Endothelial cell of umbilical vein (primary cell): ENCODE measurements at regions not wholly inside any gene's neighbourhood (a gene's known extent, or its start where the extent isn't known, plus 50 kb on each side); places are given as distances from the start of the nearest gene placed in this dataset.

Source experiments
- BruUV-seq: library from RNA; stranded (reverse); fragments of 400-500 nt; replicated peaks from 2 replicates; lab custom pipeline; 2021; lab: Mats Ljungman, UMichigan
- CTCF ChIA-PET: fragments of 300-600, 350-600 bp; sonication (Branson Sonifier 250); formaldehyde crosslinking; loops from one replicate; lab custom pipeline; 2021; ENCODE audit warnings: antibody characterized with exemption, inconsistent platforms; lab: Charles Lee
- POLR2A ChIA-PET: fragments of 300-600, 350-600 bp; sonication (Branson Sonifier 250); formaldehyde crosslinking; loops from one replicate; lab custom pipeline; 2021; ENCODE audit warnings: antibody characterized with exemption, inconsistent platforms; lab: Charles Lee
- DNase-seq: peaks from one replicate; pipeline ENCODE4 v3.0.0-alpha.2; 2011; ENCODE audit warnings: low read depth, low spot score
- FAIRE-seq: peaks from 2 replicates; lab custom pipeline; 2011; peaks lifted over from hg19 to GRCh38; lab: Jason Lieb, UNC
- H2AFZ ChIP-seq: 2 replicates; pipeline ENCODE4 v1.6.0; 2012; ENCODE audit warnings: low read depth, low read length, control low read depth, inconsistent platforms
- H3K27ac ChIP-seq: 2 replicates; pipeline ENCODE4 v1.5.1; 2011; ENCODE audit warnings: low read depth, mild to moderate bottlenecking, control low read depth, low read length, moderate library complexity; ENCODE audit not compliant: insufficient read depth
- H3K27me3 ChIP-seq, 2 experiments: 2 replicates each; pipeline versions ENCODE4 v1.6.0 to v1.6.1; 2011; ENCODE audit warnings: low read length in 2 of 2, mixed read lengths in 1 of 2; ENCODE audit not compliant: control insufficient read depth in 2 of 2, insufficient read depth in 2 of 2
- H3K36me3 ChIP-seq, 2 experiments: 2 replicates in 1 of 2; 3 replicates in 1 of 2; pipeline ENCODE4 v1.5.1; 2011; ENCODE audit warnings: low read length in 2 of 2, mild to moderate bottlenecking in 1 of 2, moderate library complexity in 1 of 2; ENCODE audit not compliant: control insufficient read depth in 2 of 2, insufficient read depth in 2 of 2; ENCODE audit errors: extremely low read depth in 1 of 2
- H3K4me1 ChIP-seq: 3 replicates; pipeline ENCODE4 v1.5.1; 2011; ENCODE audit warnings: mild to moderate bottlenecking, low read length; ENCODE audit not compliant: control insufficient read depth, insufficient read depth; ENCODE audit errors: extremely low read depth
- H3K4me2 ChIP-seq: 2 replicates; pipeline ENCODE4 v1.6.1; 2011; ENCODE audit warnings: low read length, control low read depth, mixed read lengths; ENCODE audit not compliant: insufficient read depth
- H3K4me3 ChIP-seq, 3 experiments: fragments of 200-600 bp in 1 of 3; sonication (generic), shearing (Covaris generic) in 1 of 3; replicated peaks in 1 of 3; 2 replicates each; pipeline ENCODE4 v1.5.1; 2011 to 2016; ENCODE audit warnings: control low read depth in 3 of 3, low read length in 3 of 3, mild to moderate bottlenecking in 2 of 3, inconsistent platforms in 1 of 3, low read depth in 1 of 3, moderate library complexity in 1 of 3; ENCODE audit not compliant: insufficient read depth in 1 of 3
- H3K79me2 ChIP-seq: 2 replicates; pipeline ENCODE4 v1.6.0; 2012; ENCODE audit warnings: low read length, inconsistent platforms; ENCODE audit not compliant: control insufficient read depth, insufficient read depth
- H3K9ac ChIP-seq: replicated peaks from 2 replicates; pipeline ENCODE3; 2011; ENCODE audit warnings: low read length, control low read depth; ENCODE audit not compliant: insufficient read depth; ENCODE audit errors: extremely low read depth
- H3K9me1 ChIP-seq: replicated peaks from 3 replicates; pipeline ENCODE4 v1.6.0; 2011; ENCODE audit warnings: mild to moderate bottlenecking, low read length; ENCODE audit not compliant: control insufficient read depth, insufficient read depth; ENCODE audit errors: extremely low read depth
- H3K9me3 ChIP-seq: replicated peaks from 2 replicates; pipeline ENCODE4 v1.5.1; 2012; ENCODE audit warnings: low read length, inconsistent platforms; ENCODE audit not compliant: control insufficient read depth, insufficient read depth
- H4K20me1 ChIP-seq: replicated peaks from 2 replicates; pipeline ENCODE3; 2011; ENCODE audit warnings: mild to moderate bottlenecking, low read length; ENCODE audit not compliant: control insufficient read depth, insufficient read depth; ENCODE audit errors: extremely low read depth
- EZH2 ChIP-seq: IDR thresholded peaks from 2 replicates; pipeline ENCODE4 v1.6.1; 2012; ENCODE audit warnings: borderline replicate concordance, low read depth, mild to moderate bottlenecking, moderate library complexity, low read length, inconsistent platforms; ENCODE audit not compliant: severe bottlenecking
- FOS ChIP-seq: IDR thresholded peaks from 2 replicates; pipeline ENCODE4 v1.6.1; 2011; ENCODE audit warnings: mild to moderate bottlenecking, low read length, moderate library complexity, borderline replicate concordance; ENCODE audit not compliant: insufficient read depth
- GATA2 ChIP-seq: IDR thresholded peaks from 2 replicates; pipeline ENCODE4 v1.7.0; 2011; ENCODE audit warnings: low read depth, mild to moderate bottlenecking, moderate library complexity, mixed read lengths, low read length; ENCODE audit not compliant: insufficient read length, insufficient read depth
- JUN ChIP-seq: IDR thresholded peaks from 2 replicates; pipeline ENCODE4 v1.6.1; 2011; ENCODE audit warnings: borderline replicate concordance, low read depth; ENCODE audit not compliant: insufficient read length, insufficient read depth
- MAX ChIP-seq: IDR thresholded peaks from 2 replicates; pipeline ENCODE4 v1.6.1; 2011; ENCODE audit not compliant: insufficient read depth, insufficient read length
- MYC ChIP-seq: IDR thresholded peaks from one replicate; pipeline ENCODE4 v1.6.1; 2011; ENCODE audit warnings: mild to moderate bottlenecking, low read depth, low read length
- POLR2A ChIP-seq: IDR thresholded peaks from 2 replicates; pipeline ENCODE4 v1.6.1; 2012; ENCODE audit warnings: low read depth, mild to moderate bottlenecking, control low read depth, low read length
- POLR2AphosphoS5 ChIP-seq: IDR thresholded peaks from 2 replicates; pipeline ENCODE4 v1.6.1; 2012; ENCODE audit warnings: low read depth, mild to moderate bottlenecking, control low read depth, low read length, moderate library complexity; ENCODE audit not compliant: insufficient read depth
- dilution Hi-C: fragments of 300-500 bp; cut with MboI; formaldehyde crosslinking; loops from one replicate; pipeline ENCODE4 v1.15.0; 2019; ENCODE audit warnings: low sequenced_read_pairs; ENCODE audit not compliant: extremely low pct_ligation_motif_present
- intact Hi-C: fragments of 100-400 bp; cut with micrococcal nuclease; formaldehyde crosslinking; loops from one replicate; pipeline ENCODE4 v1.10.0; 2022
- TF ChIP-seq, protein P1 (sequence below), 2 donors: IDR thresholded peaks; 1 replicate in 1 of 2; 2 replicates in 1 of 2; pipeline ENCODE4 v1.5.1; 2011; ENCODE audit warnings: low read length in 2 of 2, mild to moderate bottlenecking in 2 of 2, moderate library complexity in 2 of 2, control low read depth in 1 of 2, inconsistent platforms in 1 of 2, low read depth in 1 of 2; ENCODE audit not compliant: insufficient read depth in 1 of 2; ENCODE audit errors: extremely low read depth in 1 of 2

GRCh38 chr9:4435197-4435596, 55.1 kb upstream of the SLC1A1 start:
- no peak overlapping the region for H3K9ac ChIP-seq
- H3K27ac ChIP-seq = no peak overlapping the region
- dilution Hi-C loops = no loop called here
- H3K9me3 ChIP-seq = no peaks in the 10 kb centered on the region
- intact Hi-C loops = no loop called here
- ChIA-PET POLR2A (no interaction called here), CTCF (interaction anchor here (0.9 to 2.0 kb wide), 3 partner anchors 113 to 170 kb away, joined by 3 to 5 read pairs (median 3); no protein-coding TSS in a partner anchor)
- H3K4me1 ChIP-seq = peaks cover 11% of the 10 kb centered on the region
- no peaks in the 10 kb centered on the region for H3K79me2 ChIP-seq
- no peak overlapping the region for H3K4me3 ChIP-seq
- TF ChIP-seq EZH2 (no peak), FOS (no peak), JUN (no peak), MAX (no peak), POLR2AphosphoS5 (no peak), POLR2A (no peak), GATA2 (no peak), MYC (no peak)
- TF ChIP-seq, protein P1, sequence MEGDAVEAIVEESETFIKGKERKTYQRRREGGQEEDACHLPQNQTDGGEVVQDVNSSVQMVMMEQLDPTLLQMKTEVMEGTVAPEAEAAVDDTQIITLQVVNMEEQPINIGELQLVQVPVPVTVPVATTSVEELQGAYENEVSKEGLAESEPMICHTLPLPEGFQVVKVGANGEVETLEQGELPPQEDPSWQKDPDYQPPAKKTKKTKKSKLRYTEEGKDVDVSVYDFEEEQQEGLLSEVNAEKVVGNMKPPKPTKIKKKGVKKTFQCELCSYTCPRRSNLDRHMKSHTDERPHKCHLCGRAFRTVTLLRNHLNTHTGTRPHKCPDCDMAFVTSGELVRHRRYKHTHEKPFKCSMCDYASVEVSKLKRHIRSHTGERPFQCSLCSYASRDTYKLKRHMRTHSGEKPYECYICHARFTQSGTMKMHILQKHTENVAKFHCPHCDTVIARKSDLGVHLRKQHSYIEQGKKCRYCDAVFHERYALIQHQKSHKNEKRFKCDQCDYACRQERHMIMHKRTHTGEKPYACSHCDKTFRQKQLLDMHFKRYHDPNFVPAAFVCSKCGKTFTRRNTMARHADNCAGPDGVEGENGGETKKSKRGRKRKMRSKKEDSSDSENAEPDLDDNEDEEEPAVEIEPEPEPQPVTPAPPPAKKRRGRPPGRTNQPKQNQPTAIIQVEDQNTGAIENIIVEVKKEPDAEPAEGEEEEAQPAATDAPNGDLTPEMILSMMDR (IDR thresholded peaks at IDR 0.05; ENCODE audit: extremely low read depth in 1 of 2, insufficient read depth in 1 of 2, low read depth in 1 of 2, low read length in 2 of 2) = no peak
- FAIRE-seq = no peak
- H2AFZ ChIP-seq = no peak overlapping the region
- H3K9me1 ChIP-seq = no peaks in the 10 kb centered on the region
- H3K4me2 ChIP-seq = no peak overlapping the region
- H4K20me1 ChIP-seq = no peaks in the 10 kb centered on the region
- H3K36me3 ChIP-seq = no peaks in the 10 kb centered on the region
- no peaks in the 10 kb centered on the region for H3K27me3 ChIP-seq
- no peak for DNase-seq
- no TSS peak for BruUV-seq
